Astrocyte (in vitro differentiated cells and primary cell): ENCODE measurements at regions not wholly inside any gene's neighbourhood (a gene's known extent, or its start where the extent isn't known, plus 50 kb on each side); places are given as distances from the start of the nearest gene placed in this dataset.

Experiments used
- CTCF ChIP-seq: IDR thresholded peaks from 2 replicates; pipeline ENCODE4 v1.5.1; 2011; ENCODE audit warnings: low read depth, mild to moderate bottlenecking, inconsistent platforms, low read length, moderate library complexity; ENCODE audit not compliant: insufficient read depth
- EZH2 ChIP-seq: IDR thresholded peaks from 2 replicates; pipeline ENCODE4 v1.6.1; 2012; ENCODE audit warnings: mild to moderate bottlenecking, low read length, inconsistent platforms; ENCODE audit not compliant: insufficient read depth

GRCh38 chr9:126226991-126227936 lies 99.4 kb upstream of the MVB12B start:
- TF ChIP-seq CTCF (no peak), EZH2 (peak; percentile 0)
